GM12878 (cell line): ENCODE measurements at regions not wholly inside any gene's neighbourhood (a gene's known extent, or its start where the extent isn't known, plus 50 kb on each side); places are given as distances from the start of the nearest gene placed in this dataset.
"Not testable (repeated sequence)": the region's sequence is repeated elsewhere in the genome, so short reads cannot be mapped to it uniquely, and the experiment has no call there.

ENCODE experiments used
- ATAC-seq: fragments of 200-7000 bp; cut with Tn5 transposase; 3 replicates; pipeline ENCODE4 v1.9.1; 2020; ENCODE audit warnings: mild to moderate bottlenecking, moderate library complexity
- BruUV-seq: library from RNA; stranded (reverse); fragments of 400-500 nt; replicated peaks from 2 replicates; lab custom pipeline; 2021; lab: Mats Ljungman, UMichigan
- CTCF ChIA-PET: fragments of 300-600 bp; sonication (Branson Sonifier 250); formaldehyde crosslinking; extraction: SDS; loops from one replicate; lab custom pipeline; 2021; ENCODE audit warnings: inconsistent platforms; lab: Yijun Ruan, JAX
- POLR2A ChIA-PET: fragments of 350-600 bp; formaldehyde crosslinking; extraction: SDS; loops from one replicate; lab custom pipeline; 2021; ENCODE audit warnings: inconsistent platforms; lab: Charles Lee
- RAD21 ChIA-PET: fragments of 300-600 bp; sonication (Branson Sonifier 250); formaldehyde crosslinking; loops from one replicate; lab custom pipeline; 2023; ENCODE audit warnings: antibody characterized with exemption; ENCODE audit not compliant: unreplicated experiment; lab: Charles Lee
- SMC1A ChIA-PET: fragments of 300-600 bp; sonication (Branson Sonifier 250); formaldehyde crosslinking; loops from one replicate; lab custom pipeline; 2023; ENCODE audit not compliant: unreplicated experiment, uncharacterized antibody; lab: Charles Lee
- DNase-seq: peaks from one replicate; pipeline ENCODE4 v3.0.0-alpha.2; 2011; ENCODE audit warnings: low read depth, low spot score
- FAIRE-seq: peaks from 3 replicates; lab custom pipeline; 2011; peaks lifted over from hg19 to GRCh38; lab: Jason Lieb, UNC
- H2AFZ ChIP-seq: 2 replicates; pipeline ENCODE4 v1.6.0; 2011; ENCODE audit warnings: low read depth, low read length, control low read depth; ENCODE audit not compliant: control insufficient read depth
- H3K27ac ChIP-seq: 2 replicates; pipeline ENCODE4 v1.5.1; 2011; ENCODE audit warnings: control low read depth; ENCODE audit not compliant: control insufficient read depth, insufficient read depth
- H3K27me3 ChIP-seq, 2 experiments: replicated peaks in 1 of 2; 2 replicates each; pipeline versions ENCODE4 v1.6.0 to v1.6.1; 2011; ENCODE audit warnings: low read length in 1 of 2; ENCODE audit not compliant: control insufficient read depth in 2 of 2, insufficient read depth in 2 of 2
- H3K36me3 ChIP-seq, 2 experiments: 2 replicates each; pipeline ENCODE4 v1.5.1; 2011; ENCODE audit warnings: low read length in 1 of 2; ENCODE audit not compliant: control insufficient read depth in 2 of 2, insufficient read depth in 2 of 2
- H3K4me1 ChIP-seq: 2 replicates; pipeline ENCODE4 v1.6.1; 2011; ENCODE audit warnings: mild to moderate bottlenecking, low read length, moderate library complexity, mixed read lengths; ENCODE audit not compliant: control insufficient read depth, insufficient read depth
- H3K4me2 ChIP-seq: 2 replicates; pipeline ENCODE4 v1.6.0; 2011; ENCODE audit warnings: control low read depth; ENCODE audit not compliant: control insufficient read depth, insufficient read depth
- H3K4me3 ChIP-seq: fragments of 200-600 bp; sonication (generic); 2 replicates; pipeline ENCODE4 v1.5.1; 2016
- H3K79me2 ChIP-seq: 2 replicates; pipeline ENCODE4 v1.6.0; 2011; ENCODE audit warnings: low read length; ENCODE audit not compliant: control insufficient read depth, insufficient read depth
- H3K9ac ChIP-seq: 2 replicates; pipeline ENCODE4 v1.8.0; 2011; ENCODE audit warnings: low read length, control low read depth, mixed read lengths; ENCODE audit not compliant: control insufficient read depth, insufficient read depth
- H3K9me3 ChIP-seq: replicated peaks from 3 replicates; pipeline ENCODE4 v1.5.1; 2011; ENCODE audit warnings: mild to moderate bottlenecking, low read length; ENCODE audit not compliant: control insufficient read depth, insufficient read depth
- H4K20me1 ChIP-seq: 2 replicates; pipeline ENCODE4 v1.6.0; 2011; ENCODE audit not compliant: control insufficient read depth, insufficient read depth
- BACH1 ChIP-seq: fragments of 450-650 bp; IDR thresholded peaks from 2 replicates; pipeline ENCODE4 v1.6.1; 2017; ENCODE audit warnings: mild to moderate bottlenecking, borderline replicate concordance
- CBFB ChIP-seq: IDR thresholded peaks from 2 replicates; pipeline ENCODE4 v1.6.1; 2016; ENCODE audit warnings: antibody characterized with exemption, low read depth
- EZH2 ChIP-seq: IDR thresholded peaks from 2 replicates; pipeline ENCODE4 v1.6.1; 2012; ENCODE audit warnings: low read depth, mild to moderate bottlenecking, control low read depth, inconsistent platforms, low read length, borderline replicate concordance; ENCODE audit not compliant: control insufficient read depth
- GABPA ChIP-seq: IDR thresholded peaks from 2 replicates; pipeline ENCODE4 v1.6.1; 2014; ENCODE audit warnings: antibody characterized with exemption, low read depth, mild to moderate bottlenecking, inconsistent platforms
- HDAC6 ChIP-seq: fragments of 200-600 bp; sonication (generic); IDR thresholded peaks from one replicate; pipeline ENCODE4 v1.8.0; 2017; ENCODE audit warnings: antibody characterized with exemption; ENCODE audit not compliant: unreplicated experiment
- MAX ChIP-seq: IDR thresholded peaks from 2 replicates; pipeline ENCODE4 v1.6.1; 2012; ENCODE audit warnings: low read depth, low read length, improper control_type of control experiment
- MTA3 ChIP-seq: IDR thresholded peaks from 2 replicates; pipeline ENCODE4 v1.6.1; 2012; ENCODE audit warnings: low read length, inconsistent platforms, borderline replicate concordance
- PKNOX1 ChIP-seq: fragments of 450-650 bp; IDR thresholded peaks from 2 replicates; pipeline ENCODE4 v1.6.1; 2016; ENCODE audit warnings: mild to moderate bottlenecking
- PML ChIP-seq: IDR thresholded peaks from 2 replicates; pipeline ENCODE4 v1.6.1; 2012; ENCODE audit warnings: low read length, inconsistent platforms
- SMARCA5 ChIP-seq: fragments of 450-650 bp; IDR thresholded peaks from 2 replicates; pipeline ENCODE4 v1.6.1; 2017; ENCODE audit warnings: mild to moderate bottlenecking
- SRF ChIP-seq, 2 experiments: IDR thresholded peaks; 2 replicates each; pipeline ENCODE4 v1.6.1; 2011; ENCODE audit warnings: low read depth in 2 of 2, low read length in 2 of 2, mild to moderate bottlenecking in 1 of 2, moderate library complexity in 1 of 2
- SUZ12 ChIP-seq: fragments of 200-600 bp; sonication (generic); IDR thresholded peaks from one replicate; pipeline ENCODE4 v1.6.1; 2018; ENCODE audit warnings: antibody characterized with exemption, mild to moderate bottlenecking; ENCODE audit not compliant: unreplicated experiment
- TCF12 ChIP-seq: IDR thresholded peaks from 2 replicates; pipeline ENCODE4 v1.6.1; 2011; ENCODE audit warnings: low read depth, mild to moderate bottlenecking, low read length
- ZSCAN29 ChIP-seq: fragments of 450-650 bp; IDR thresholded peaks from 2 replicates; pipeline ENCODE4 v1.6.1; 2017; ENCODE audit warnings: mild to moderate bottlenecking, moderate library complexity
- WGBS: methylation state at CpG from one replicate; pipeline ENCODE4 v1.1.6; 2016; ENCODE audit warnings: low lambda C conversion rate; ENCODE audit not compliant: insufficient replicate concordance, insufficient coverage; ENCODE audit errors: missing lambda C conversion rate; 5-methylcytosine and 5-hydroxymethylcytosine counted together
- in situ Hi-C: fragments of 300-500 bp; cut with MboI; formaldehyde crosslinking; loops from 9 replicates; pipeline ENCODE4 v1.14.3; 2018; ENCODE audit warnings: mixed read lengths
- intact Hi-C: fragments of 100-400 bp; cut with micrococcal nuclease; formaldehyde crosslinking; loops from one replicate; pipeline ENCODE4 v1.14.2; 2022; ENCODE audit not compliant: unreplicated experiment

- H3K4me2 ChIP-seq, RAD21 ChIA-PET, H3K27me3 ChIP-seq, H4K20me1 ChIP-seq, H3K4me1 ChIP-seq, intact Hi-C loops, DNase-seq, POLR2A ChIA-PET, H3K36me3 ChIP-seq, H3K4me3 ChIP-seq, H3K79me2 ChIP-seq, H3K9ac ChIP-seq, H2AFZ ChIP-seq, in situ Hi-C loops, H3K9me3 ChIP-seq, FAIRE-seq, ATAC-seq, SMC1A ChIA-PET, H3K27ac ChIP-seq, BruUV-seq: not testable (repeated sequence)
- 96% methylated on average over 8 of the region's 9 CpGs for WGBS
- CTCF ChIA-PET, result interaction anchor here (1.3 kb wide), 1 partner anchor 11 kb away, joined by 3 read pairs; no protein-coding TSS in a partner anchor
Measured at GRCh38 chr16:72729552-72729951, 318.4 kb downstream of the ZFHX3 start.

- Histone ChIP-seq H3K79me2 (no peaks in the 10 kb centered on the region), H2AFZ (no peak overlapping the region), H3K27me3 (no peaks in the 10 kb centered on the region), H3K9me3 (no peaks in the 10 kb centered on the region), H3K27ac (no peak overlapping the region), H3K4me1 (no peaks in the 10 kb centered on the region), H4K20me1 (no peaks in the 10 kb centered on the region), H3K36me3 (no peaks in the 10 kb centered on the region), H3K9ac (no peak overlapping the region), H3K4me2 (no peak overlapping the region), H3K4me3 (no peak overlapping the region)
- intact Hi-C loops (no loop called here), in situ Hi-C loops (no loop called here)
- TF ChIP-seq PKNOX1 (no peak), SMARCA5 (no peak), EZH2 (no peak), MTA3 (no peak), SUZ12 (no peak), TCF12 (no peak), CBFB (no peak), ZSCAN29 (no peak), PML (no peak), MAX (no peak), SRF (IDR thresholded peaks at IDR 0.05; ENCODE audit: low read depth in 2 of 2, low read length in 2 of 2) (no peak), GABPA (no peak), HDAC6 (no peak), BACH1 (no peak)
- DNase-seq, result no peak
- ATAC-seq, result no peak
- no peak for FAIRE-seq
- BruUV-seq, result no TSS peak
- 95% methylated on average over 11 of the region's 11 CpGs for WGBS
- ChIA-PET POLR2A (no interaction called here), SMC1A (interaction anchor here (0.8 kb wide), 1 partner anchor 20 kb away, joined by 3 read pairs; no protein-coding TSS in a partner anchor), CTCF (interaction anchor here (1.8 kb wide), 1 partner anchor 15 kb away, joined by 4 read pairs; no protein-coding TSS in a partner anchor), RAD21 (no interaction called here)
Measured at GRCh38 chr16:72728516-72728915, 319.4 kb downstream of the ZFHX3 start.
